OCI-LY1 (cell line): ENCODE measurements at regions not wholly inside any gene's neighbourhood (a gene's known extent, or its start where the extent isn't known, plus 50 kb on each side); places are given as distances from the start of the nearest gene placed in this dataset.

Experiments used
- H2AFZ ChIP-seq: fragments of 200-600 bp; sonication (generic), shearing (Covaris generic); 2 replicates; pipeline ENCODE4 v1.6.0; 2014; ENCODE audit warnings: antibody characterized with exemption, mild to moderate bottlenecking, low read length
- H3F3A ChIP-seq: fragments of 200-600 bp; sonication (generic), shearing (Covaris generic); 2 replicates; pipeline ENCODE4 v1.6.0; 2014; ENCODE audit warnings: mild to moderate bottlenecking, antibody characterized with exemption, low read length, moderate library complexity; ENCODE audit not compliant: insufficient read depth
- H3K27ac ChIP-seq: fragments of 200-600 bp; sonication (generic); 2 replicates; pipeline ENCODE4 v1.5.1; 2014; ENCODE audit warnings: low read length, mixed run types, mild to moderate bottlenecking, low read depth; ENCODE audit not compliant: poor library complexity, severe bottlenecking
- H3K27me3 ChIP-seq: fragments of 200-600 bp; sonication (generic); 2 replicates; pipeline ENCODE4 v1.6.0; 2014; ENCODE audit warnings: antibody characterized with exemption, mild to moderate bottlenecking, low read length, moderate library complexity; ENCODE audit not compliant: insufficient read depth
- H3K36me3 ChIP-seq: fragments of 200-600 bp; sonication (generic); 2 replicates; pipeline ENCODE4 v1.6.1; 2014; ENCODE audit warnings: mild to moderate bottlenecking, antibody characterized with exemption, low read length, moderate library complexity, mixed read lengths; ENCODE audit not compliant: insufficient read depth
- H3K4me1 ChIP-seq: fragments of 200-600 bp; sonication (generic); 2 replicates; pipeline ENCODE4 v1.5.1; 2014; ENCODE audit warnings: mild to moderate bottlenecking, low read length, moderate library complexity; ENCODE audit not compliant: insufficient read depth, severe bottlenecking
- H3K4me2 ChIP-seq: fragments of 200-600 bp; sonication (generic), shearing (Covaris generic); 2 replicates; pipeline ENCODE4 v1.6.1; 2014; ENCODE audit warnings: low read length
- H3K4me3 ChIP-seq: fragments of 200-600 bp; sonication (generic); 2 replicates; pipeline ENCODE4 v1.5.1; 2014; ENCODE audit warnings: low read length, low read depth, mild to moderate bottlenecking, mixed read lengths; ENCODE audit not compliant: poor library complexity, severe bottlenecking
- H3K79me2 ChIP-seq: fragments of 200-600 bp; shearing (Covaris generic); 2 replicates; pipeline ENCODE4 v1.6.1; 2016; ENCODE audit warnings: mixed run types, low read length, mixed read lengths; ENCODE audit not compliant: insufficient read depth
- H3K9ac ChIP-seq: fragments of 200-600 bp; sonication (generic), shearing (Covaris generic); 2 replicates; pipeline ENCODE4 v1.6.1; 2014; ENCODE audit warnings: mild to moderate bottlenecking, low read length, mixed read lengths
- H3K9me2 ChIP-seq: fragments of 200-600 bp; sonication (generic), shearing (Covaris generic); 2 replicates; pipeline ENCODE4 v1.6.1; 2014; ENCODE audit warnings: low read depth, mild to moderate bottlenecking, low read length, mixed read lengths
- H3K9me3 ChIP-seq: fragments of 200-600 bp; shearing (Covaris generic); 2 replicates; pipeline ENCODE4 v1.6.1; 2014; ENCODE audit warnings: low read length, mixed read lengths
- H4K20me1 ChIP-seq: fragments of 200-600 bp; sonication (generic), shearing (Covaris generic); 2 replicates; pipeline ENCODE4 v1.6.0; 2016; ENCODE audit warnings: mild to moderate bottlenecking, low read length; ENCODE audit not compliant: insufficient read depth
- EZH2 ChIP-seq: fragments of 200-600 bp; sonication (generic), shearing (Covaris generic); IDR thresholded peaks from 2 replicates; pipeline ENCODE4 v1.8.0; 2017; ENCODE audit warnings: borderline replicate concordance, mixed run types, mild to moderate bottlenecking, antibody characterized with exemption, low read length, moderate library complexity, mixed read lengths
- TF ChIP-seq, protein P1 (sequence below): fragments of 200-600 bp; sonication (generic), shearing (Covaris generic); IDR thresholded peaks from 2 replicates; pipeline ENCODE4 v1.5.1; 2017; ENCODE audit warnings: mild to moderate bottlenecking, antibody characterized with exemption, low read length, moderate library complexity, mixed read lengths

DNA sequence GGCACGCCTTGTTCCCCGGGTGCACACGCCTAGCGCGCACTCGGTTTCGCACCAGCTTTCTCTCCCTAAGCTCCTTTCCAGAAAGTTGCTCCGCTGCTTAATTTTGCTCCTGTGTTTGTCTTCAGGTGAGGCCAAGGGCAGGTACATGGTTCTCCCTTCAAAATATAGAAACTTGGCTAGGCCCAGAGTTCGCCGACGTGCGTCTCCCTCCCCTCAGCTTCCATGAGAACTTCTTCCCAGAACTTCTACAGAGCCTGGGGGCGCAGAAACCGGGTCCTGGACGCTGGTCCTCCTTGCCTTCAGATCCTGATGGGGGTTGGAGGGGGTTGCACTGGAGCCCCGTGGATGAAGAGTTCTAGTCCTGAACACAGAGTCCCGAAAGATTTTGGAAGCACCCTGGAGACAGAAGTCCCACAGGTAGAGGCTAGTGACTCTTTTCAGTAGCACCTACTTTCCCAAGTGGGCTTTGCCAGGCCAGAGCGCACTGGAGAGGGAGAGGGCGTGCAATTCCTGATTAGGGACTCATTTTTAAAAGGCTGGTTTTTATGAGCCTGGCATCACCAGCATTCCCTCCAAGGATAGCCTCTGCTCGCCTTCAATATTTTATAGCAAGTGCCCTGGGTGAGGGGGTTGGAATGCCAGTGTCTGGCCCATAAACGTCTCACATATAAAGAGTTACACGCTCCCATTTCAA, 128.4 kb downstream of the TMEM174 start:
- no peak overlapping the region for H3K9ac ChIP-seq
- H3K27ac ChIP-seq: no peak overlapping the region
- H3K79me2 ChIP-seq: no peaks in the 10 kb centered on the region
- TF ChIP-seq, protein P1, sequence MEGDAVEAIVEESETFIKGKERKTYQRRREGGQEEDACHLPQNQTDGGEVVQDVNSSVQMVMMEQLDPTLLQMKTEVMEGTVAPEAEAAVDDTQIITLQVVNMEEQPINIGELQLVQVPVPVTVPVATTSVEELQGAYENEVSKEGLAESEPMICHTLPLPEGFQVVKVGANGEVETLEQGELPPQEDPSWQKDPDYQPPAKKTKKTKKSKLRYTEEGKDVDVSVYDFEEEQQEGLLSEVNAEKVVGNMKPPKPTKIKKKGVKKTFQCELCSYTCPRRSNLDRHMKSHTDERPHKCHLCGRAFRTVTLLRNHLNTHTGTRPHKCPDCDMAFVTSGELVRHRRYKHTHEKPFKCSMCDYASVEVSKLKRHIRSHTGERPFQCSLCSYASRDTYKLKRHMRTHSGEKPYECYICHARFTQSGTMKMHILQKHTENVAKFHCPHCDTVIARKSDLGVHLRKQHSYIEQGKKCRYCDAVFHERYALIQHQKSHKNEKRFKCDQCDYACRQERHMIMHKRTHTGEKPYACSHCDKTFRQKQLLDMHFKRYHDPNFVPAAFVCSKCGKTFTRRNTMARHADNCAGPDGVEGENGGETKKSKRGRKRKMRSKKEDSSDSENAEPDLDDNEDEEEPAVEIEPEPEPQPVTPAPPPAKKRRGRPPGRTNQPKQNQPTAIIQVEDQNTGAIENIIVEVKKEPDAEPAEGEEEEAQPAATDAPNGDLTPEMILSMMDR: no peak
- no peak for TF ChIP-seq EZH2
- no peaks in the 10 kb centered on the region for H3K9me3 ChIP-seq
- H3K36me3 ChIP-seq: no peaks in the 10 kb centered on the region
- no peaks in the 10 kb centered on the region for H3K4me1 ChIP-seq
- no peaks in the 10 kb centered on the region for H3K9me2 ChIP-seq
- H2AFZ ChIP-seq: no peak overlapping the region
- H3K27me3 ChIP-seq: no peaks in the 10 kb centered on the region
- H3F3A ChIP-seq: no peaks in the 10 kb centered on the region
- H3K4me3 ChIP-seq: no peak overlapping the region
- no peak overlapping the region for H3K4me2 ChIP-seq
- H4K20me1 ChIP-seq: no peaks in the 10 kb centered on the region

DNA sequence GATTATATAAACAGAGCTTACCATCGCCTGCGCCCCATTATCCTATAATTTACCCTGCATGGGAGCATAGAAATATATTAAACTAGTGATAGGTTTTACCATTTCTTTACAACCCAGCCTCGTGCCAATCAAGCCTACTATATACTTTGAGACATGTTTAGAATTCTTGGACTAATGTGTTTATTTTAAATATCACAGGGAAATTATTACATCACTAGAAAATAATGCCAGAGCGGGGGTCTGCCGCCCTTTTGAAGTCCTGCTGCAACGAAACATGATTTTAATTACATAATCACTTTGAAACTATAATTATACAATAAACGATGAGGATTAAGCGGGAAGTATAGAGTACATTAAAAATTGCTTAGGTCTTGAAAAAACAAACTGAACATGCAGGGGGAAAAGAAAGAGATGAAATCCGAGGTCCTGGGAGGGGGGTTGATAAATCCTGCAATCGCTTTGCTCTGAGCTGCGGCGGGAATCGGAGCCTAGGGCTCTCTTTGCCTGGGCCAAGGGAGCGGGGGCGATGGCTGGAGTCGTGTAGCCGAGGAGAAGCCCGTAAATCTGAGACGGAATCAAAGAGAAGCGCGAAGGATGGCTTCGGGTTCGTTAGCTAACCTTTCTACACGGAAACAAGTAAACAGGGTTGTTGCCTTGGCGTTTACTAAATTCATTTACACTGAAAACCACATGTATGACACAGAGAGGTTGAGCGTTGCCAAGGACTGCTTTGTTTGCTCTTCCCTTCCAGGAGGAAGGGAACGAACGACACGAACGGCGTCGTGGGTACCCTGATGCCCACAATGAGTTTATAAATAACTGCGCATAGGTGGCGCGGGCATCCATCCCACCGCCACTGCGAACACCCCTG, 127.6 kb downstream of the TMEM174 start:
- TF ChIP-seq EZH2: no peak
- TF ChIP-seq, protein P1: no peak
- Histone ChIP-seq H3F3A (no peaks in the 10 kb centered on the region), H3K79me2 (no peaks in the 10 kb centered on the region), H3K27ac (no peak overlapping the region), H2AFZ (no peak overlapping the region), H4K20me1 (no peaks in the 10 kb centered on the region), H3K9ac (no peak overlapping the region), H3K9me2 (no peaks in the 10 kb centered on the region), H3K4me3 (no peak overlapping the region), H3K27me3 (no peaks in the 10 kb centered on the region), H3K36me3 (no peaks in the 10 kb centered on the region), H3K9me3 (no peaks in the 10 kb centered on the region), H3K4me2 (no peak overlapping the region), H3K4me1 (no peaks in the 10 kb centered on the region)

DNA sequence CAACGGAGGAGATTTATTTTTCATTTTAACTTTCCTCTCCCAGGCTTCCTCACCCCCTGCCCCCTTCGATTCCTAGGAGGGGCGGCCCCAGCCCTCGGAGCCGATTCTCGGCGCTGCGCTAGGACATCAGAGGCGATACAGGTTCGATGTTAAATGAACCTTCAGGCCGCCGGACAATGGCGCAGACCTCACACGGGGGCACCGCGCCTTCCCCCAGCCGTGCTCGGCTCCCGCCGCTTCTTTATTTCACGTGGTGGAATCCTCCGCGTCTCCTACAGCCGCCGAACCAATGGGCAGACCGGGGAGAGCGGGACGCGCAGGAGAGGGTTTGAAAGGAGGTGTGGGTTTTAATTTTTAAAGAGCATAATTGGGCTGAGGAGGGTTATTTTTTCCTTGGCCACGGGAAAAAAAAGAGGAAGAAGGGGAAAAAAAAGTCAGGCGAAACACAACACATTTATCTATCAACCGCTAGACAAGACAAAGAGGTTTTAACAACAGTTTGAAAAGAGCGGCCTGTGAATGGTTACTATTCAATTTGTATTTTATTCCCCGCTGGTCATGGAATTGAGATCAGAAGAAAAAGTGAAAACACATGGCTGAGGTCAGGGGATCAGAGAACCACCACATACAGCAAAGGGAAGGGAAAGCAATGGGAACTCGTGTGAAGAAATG, 126.8 kb downstream of the TMEM174 start:
- Histone ChIP-seq H3K27me3 (no peaks in the 10 kb centered on the region), H3K4me3 (no peak overlapping the region)

More for the DNA sequence above, 126.8 kb downstream of the TMEM174 start:
- no peaks in the 10 kb centered on the region for H3K36me3 ChIP-seq
- TF ChIP-seq EZH2: no peak
- TF ChIP-seq, protein P1: no peak
- H3K9me3 ChIP-seq: no peaks in the 10 kb centered on the region
- H3F3A ChIP-seq: no peaks in the 10 kb centered on the region
- no peak overlapping the region for H2AFZ ChIP-seq
- H3K4me1 ChIP-seq: no peaks in the 10 kb centered on the region
- no peaks in the 10 kb centered on the region for H4K20me1 ChIP-seq
- H3K27ac ChIP-seq: no peak overlapping the region
- H3K79me2 ChIP-seq: no peaks in the 10 kb centered on the region
- H3K4me2 ChIP-seq: no peak overlapping the region
- no peak overlapping the region for H3K9ac ChIP-seq
- H3K9me2 ChIP-seq: no peaks in the 10 kb centered on the region
